GM18951 (cell line): ENCODE measurements at regions not wholly inside any gene's neighbourhood (a gene's known extent, or its start where the extent isn't known, plus 50 kb on each side); places are given as distances from the start of the nearest gene placed in this dataset.
"Not testable (repeated sequence)": the region's sequence is repeated elsewhere in the genome, so short reads cannot be mapped to it uniquely, and the experiment has no call there.

Source experiments
- POLR2A ChIP-seq: IDR thresholded peaks from 4 replicates; pipeline ENCODE4 v1.6.1; 2011; ENCODE audit warnings: mild to moderate bottlenecking; ENCODE audit not compliant: insufficient read length, insufficient read depth; ENCODE audit errors: extremely low read depth
- in situ Hi-C: fragments of 300-500 bp; cut with MboI; formaldehyde crosslinking; loops from one replicate; pipeline ENCODE4 v1.12.0; 2022; ENCODE audit warnings: low sequenced_read_pairs, mixed read lengths, inconsistent platforms; ENCODE audit not compliant: unreplicated experiment

DNA sequence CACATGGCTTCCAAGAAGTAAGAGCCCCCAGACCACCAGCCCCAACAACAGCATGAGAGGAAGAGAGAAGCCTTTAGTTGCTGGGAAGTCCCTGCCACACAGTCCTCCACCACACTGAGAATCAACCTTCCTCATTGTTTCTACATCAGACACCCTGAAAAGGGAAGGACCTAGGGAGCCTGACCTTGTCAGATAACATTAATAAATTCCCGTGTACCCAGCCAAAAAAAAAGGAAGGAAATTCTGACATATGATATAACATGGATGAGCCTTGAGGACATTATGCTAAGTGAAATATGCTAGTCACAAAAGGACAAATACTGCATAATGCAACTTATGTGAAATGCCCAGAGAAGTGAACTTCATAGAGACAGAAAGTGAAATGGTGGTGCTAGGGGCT, 65.6 kb upstream of the ARHGAP29 start:
- TF ChIP-seq POLR2A, result no peak
- in situ Hi-C loops, result no loop called here

DNA sequence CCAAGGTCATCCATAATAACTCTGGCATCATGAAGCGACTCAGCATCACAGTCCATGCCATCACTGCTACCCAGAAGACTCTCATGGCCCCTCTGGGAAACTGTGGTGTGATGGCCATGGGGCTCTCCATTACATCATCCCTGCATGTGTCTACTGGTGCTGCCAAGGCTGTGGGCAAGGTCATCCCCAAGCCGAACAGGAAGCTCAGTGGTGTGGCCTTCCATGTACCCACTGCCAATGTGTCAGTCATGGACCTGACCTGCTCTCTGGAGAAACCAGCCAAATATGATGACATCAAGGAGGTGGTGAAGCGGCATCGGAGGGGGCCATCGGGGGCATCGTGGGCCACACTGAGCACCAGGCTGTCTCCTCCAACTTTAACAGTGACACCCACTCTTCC, 65.1 kb upstream of the ARHGAP29 start:
- in situ Hi-C loops, result no loop called here
- no peak for TF ChIP-seq POLR2A

DNA sequence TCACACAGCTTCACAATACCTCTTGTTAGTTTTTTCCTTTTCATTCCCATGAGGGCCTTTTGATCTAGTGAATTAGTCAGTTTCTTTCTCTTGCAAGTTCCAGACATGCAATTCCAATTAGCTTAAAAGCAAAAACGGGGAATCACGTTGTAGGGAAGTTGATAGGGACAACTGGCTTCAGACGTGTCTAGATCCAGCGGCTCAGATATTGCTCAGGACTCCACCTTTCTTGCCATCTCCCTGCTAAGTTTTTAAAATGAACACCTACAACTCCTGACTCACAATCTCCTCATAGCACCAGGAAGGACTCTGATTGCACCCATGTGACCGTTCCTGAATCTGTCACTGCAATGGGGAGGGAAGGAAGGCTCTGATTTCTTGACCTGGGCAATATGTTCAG, 63.8 kb upstream of the ARHGAP29 start:
- in situ Hi-C loops, result no loop called here
- TF ChIP-seq POLR2A, result no peak

DNA sequence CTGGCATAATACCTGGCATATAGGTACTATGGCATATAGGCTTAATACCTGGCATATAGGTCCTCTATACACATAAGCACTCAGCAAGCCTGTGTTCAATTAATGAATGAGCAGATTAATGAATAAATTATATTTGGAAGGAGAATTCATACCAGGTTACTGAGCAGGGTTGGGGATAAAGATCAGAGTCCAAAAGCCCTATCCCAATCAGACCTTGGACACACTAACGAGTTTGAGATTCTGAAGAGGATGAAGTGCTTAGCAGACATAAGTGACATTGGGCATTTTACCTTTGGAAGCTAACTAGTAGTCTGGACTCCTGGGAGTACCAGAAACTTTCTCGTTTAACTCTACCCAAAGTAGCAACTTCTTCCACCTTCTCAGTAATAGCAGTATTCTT, 63.3 kb upstream of the ARHGAP29 start:
- in situ Hi-C loops, result no loop called here
- TF ChIP-seq POLR2A, result no peak

DNA sequence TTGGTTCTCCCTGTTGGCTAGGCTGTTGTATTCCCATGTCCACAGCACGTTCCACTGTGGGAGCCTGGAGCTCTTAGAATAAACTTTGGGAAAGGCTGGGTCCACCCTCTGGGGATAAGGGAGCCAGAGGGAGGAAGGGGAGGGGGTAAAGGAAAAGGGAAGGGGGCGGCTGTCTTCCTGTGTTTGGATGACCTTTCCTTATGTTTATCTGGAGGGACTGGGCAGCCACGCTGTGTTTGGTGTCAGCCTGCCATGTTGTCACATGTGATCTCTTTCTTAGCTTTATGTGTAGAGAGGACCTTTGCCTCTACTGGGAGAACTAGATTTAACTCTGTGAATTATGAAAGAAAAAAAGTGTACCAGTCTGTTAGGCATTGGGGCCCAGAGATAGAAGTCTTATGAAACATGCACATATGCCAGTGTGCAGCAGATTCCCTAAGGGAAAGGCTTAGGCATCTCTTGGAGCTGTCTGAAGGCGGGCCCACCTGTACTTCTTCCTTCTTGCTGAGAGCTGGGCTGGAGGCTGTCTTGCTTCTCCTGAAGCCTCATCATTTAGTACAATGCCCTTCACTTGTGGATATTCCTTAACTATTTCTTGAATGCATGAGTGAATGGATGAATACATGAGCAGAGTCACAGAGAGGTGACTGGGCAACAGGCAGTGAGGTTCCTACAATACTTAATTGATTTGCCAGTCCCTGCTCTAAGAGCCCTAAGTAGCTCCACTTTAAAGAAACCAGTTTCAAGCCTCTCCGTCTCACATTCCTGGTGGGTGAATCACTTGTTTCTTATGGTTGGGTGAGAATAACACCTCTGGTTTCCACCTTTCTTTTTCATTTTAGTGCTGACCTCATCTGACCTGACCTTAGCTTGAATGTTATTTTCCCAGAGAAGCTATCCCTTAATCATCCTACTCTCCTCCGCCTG, 62.5 kb upstream of the ARHGAP29 start:
- in situ Hi-C loops, result no loop called here
- TF ChIP-seq POLR2A, result no peak

DNA sequence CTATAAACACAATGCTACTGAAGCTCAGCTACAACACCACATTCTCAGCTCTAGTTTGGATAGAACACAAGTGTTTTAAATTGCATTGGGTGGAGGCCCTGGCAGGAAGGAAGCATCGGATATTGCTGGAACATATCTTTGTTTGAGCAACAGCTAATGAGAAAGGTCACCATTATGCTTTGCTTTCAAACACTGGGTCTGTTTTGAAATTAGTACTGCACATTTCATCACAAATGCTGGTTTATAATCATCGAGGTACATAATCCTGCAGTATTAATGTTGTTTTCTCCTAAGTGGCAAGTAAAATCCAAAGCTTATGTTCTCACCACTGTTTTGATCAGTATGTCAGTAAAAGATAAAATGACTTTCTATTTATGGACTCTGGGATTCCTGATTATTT, 61.5 kb upstream of the ARHGAP29 start:
- in situ Hi-C loops, result no loop called here
- TF ChIP-seq POLR2A, result no peak

DNA sequence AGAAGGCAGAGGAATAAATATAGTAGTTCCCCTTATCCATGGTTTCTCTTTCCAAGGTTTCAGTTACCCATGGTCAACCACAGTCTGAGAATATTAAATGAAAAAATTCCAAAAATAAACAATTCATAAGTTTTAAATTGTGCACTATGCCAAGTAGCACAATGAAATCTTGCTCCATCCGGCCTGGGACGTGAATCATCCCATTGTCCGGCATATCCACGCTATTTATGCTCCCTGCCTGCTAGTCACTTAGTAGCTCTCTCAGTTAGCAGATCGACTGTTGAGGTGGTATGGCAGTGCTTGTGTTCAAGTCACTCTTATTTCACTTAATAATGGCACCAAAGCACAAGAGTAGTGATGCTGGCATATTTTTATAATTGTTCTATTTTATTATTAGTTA, 58.6 kb upstream of the ARHGAP29 start:
- no peak for TF ChIP-seq POLR2A
- in situ Hi-C loops, result no loop called here

DNA sequence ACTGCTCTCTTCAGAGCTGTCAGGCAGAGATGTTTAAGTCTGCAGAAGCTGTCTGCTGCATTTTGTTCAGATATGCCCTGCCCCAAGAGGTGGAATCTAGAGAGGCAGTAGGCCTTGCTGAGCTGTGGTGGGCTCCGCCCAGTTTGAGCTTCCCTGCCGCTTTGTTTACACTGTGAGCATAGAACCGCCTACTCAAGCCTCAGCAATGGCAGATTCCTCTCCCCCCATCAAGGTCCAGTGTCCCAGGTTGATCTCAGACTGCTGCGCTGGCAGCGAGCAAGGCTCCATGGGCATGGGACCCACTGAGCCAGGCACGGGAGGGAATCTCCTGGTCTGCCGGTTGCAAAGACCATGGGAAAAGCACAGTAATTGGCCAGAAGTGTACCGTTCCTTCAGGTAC, 55.6 kb upstream of the ARHGAP29 start:
- in situ Hi-C loops, result not testable (repeated sequence)

DNA sequence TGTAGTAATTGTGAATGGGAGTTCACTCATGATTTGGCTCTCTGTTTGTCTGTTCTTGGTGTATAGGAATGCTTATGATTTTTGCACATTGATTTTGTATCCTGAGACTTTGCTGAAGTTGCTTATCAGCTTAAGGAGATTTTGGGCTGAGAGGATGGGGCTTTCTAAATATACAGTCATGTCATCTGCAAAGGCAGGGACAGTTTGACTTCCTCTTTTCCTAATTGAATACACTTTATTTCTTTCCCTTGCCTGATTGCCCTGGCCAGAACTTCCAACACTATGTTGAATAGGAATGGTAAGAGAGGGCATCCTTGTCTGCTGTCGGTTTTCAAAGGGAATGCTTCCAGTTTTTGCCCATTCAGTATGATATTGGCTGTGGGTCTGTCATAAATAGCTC, 51.9 kb upstream of the ARHGAP29 start:
- in situ Hi-C loops, result not testable (repeated sequence)
